HL-60 (cell line): ENCODE measurements at regions not wholly inside any gene's neighbourhood (a gene's known extent, or its start where the extent isn't known, plus 50 kb on each side); places are given as distances from the start of the nearest gene placed in this dataset.

Source experiments
- DNase-seq, 2 experiments: peaks; one replicate each; pipeline ENCODE4 v3.0.0-alpha.2; 2010 to 2020; ENCODE audit warnings: low read depth in 1 of 2, low spot score in 1 of 2
- H3K27ac ChIP-seq: fragments of 250-450 bp; sonication (Bioruptor Pico); replicated peaks from 2 replicates; pipeline ENCODE4 v1.5.1; 2020; ENCODE audit warnings: mild to moderate bottlenecking, moderate library complexity
- H3K27me3 ChIP-seq: fragments of 250-450 bp; sonication (Bioruptor Pico); 2 replicates; pipeline ENCODE4 v1.5.1; 2021; ENCODE audit warnings: mild to moderate bottlenecking, moderate library complexity; ENCODE audit not compliant: insufficient read depth, poor library complexity, severe bottlenecking
- H3K4me3 ChIP-seq: replicated peaks from 2 replicates; pipeline ENCODE4 v1.5.1; 2011; ENCODE audit warnings: mild to moderate bottlenecking, control low read depth, low read length; ENCODE audit not compliant: insufficient read depth
- GABPA ChIP-seq: IDR thresholded peaks from 2 replicates; pipeline ENCODE4 v1.6.1; 2012; ENCODE audit warnings: low read depth
- POLR2AphosphoS5 ChIP-seq: IDR thresholded peaks from 2 replicates; pipeline ENCODE4 v1.6.1; 2012; ENCODE audit warnings: low read depth
- REST ChIP-seq: IDR thresholded peaks from 2 replicates; pipeline ENCODE4 v1.6.1; 2012; ENCODE audit warnings: low read depth; ENCODE audit not compliant: insufficient replicate concordance
- SPI1 ChIP-seq: IDR thresholded peaks from 2 replicates; pipeline ENCODE4 v1.6.1; 2012; ENCODE audit warnings: low read depth, mild to moderate bottlenecking, borderline replicate concordance
- TF ChIP-seq, protein P1 (sequence below): IDR thresholded peaks from one replicate; pipeline ENCODE4 v1.5.1; 2011; ENCODE audit warnings: low read length, control low read depth, inconsistent platforms; ENCODE audit not compliant: insufficient read depth

GRCh38 chr7:97667359-97667758 lies 64.5 kb upstream of the TAC1 start:
- Histone ChIP-seq H3K27me3 (no peaks in the 10 kb centered on the region), H3K4me3 (no peak overlapping the region), H3K27ac (no peak overlapping the region)
- DNase-seq = no peak
- TF ChIP-seq, protein P1, sequence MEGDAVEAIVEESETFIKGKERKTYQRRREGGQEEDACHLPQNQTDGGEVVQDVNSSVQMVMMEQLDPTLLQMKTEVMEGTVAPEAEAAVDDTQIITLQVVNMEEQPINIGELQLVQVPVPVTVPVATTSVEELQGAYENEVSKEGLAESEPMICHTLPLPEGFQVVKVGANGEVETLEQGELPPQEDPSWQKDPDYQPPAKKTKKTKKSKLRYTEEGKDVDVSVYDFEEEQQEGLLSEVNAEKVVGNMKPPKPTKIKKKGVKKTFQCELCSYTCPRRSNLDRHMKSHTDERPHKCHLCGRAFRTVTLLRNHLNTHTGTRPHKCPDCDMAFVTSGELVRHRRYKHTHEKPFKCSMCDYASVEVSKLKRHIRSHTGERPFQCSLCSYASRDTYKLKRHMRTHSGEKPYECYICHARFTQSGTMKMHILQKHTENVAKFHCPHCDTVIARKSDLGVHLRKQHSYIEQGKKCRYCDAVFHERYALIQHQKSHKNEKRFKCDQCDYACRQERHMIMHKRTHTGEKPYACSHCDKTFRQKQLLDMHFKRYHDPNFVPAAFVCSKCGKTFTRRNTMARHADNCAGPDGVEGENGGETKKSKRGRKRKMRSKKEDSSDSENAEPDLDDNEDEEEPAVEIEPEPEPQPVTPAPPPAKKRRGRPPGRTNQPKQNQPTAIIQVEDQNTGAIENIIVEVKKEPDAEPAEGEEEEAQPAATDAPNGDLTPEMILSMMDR = no peak
- TF ChIP-seq POLR2AphosphoS5 = no peak
- TF ChIP-seq REST = no peak
- no peak for TF ChIP-seq SPI1

GRCh38 chr7:97671571-97671970 lies 60.3 kb upstream of the TAC1 start:
- Histone ChIP-seq H3K4me3 (no peak overlapping the region), H3K27ac (no peak overlapping the region), H3K27me3 (no peaks in the 10 kb centered on the region)
- no peak for DNase-seq
- TF ChIP-seq GABPA = no peak
- TF ChIP-seq, protein P1 = no peak
- TF ChIP-seq POLR2AphosphoS5 = no peak
- TF ChIP-seq SPI1 = no peak
- no peak for TF ChIP-seq REST

DNA sequence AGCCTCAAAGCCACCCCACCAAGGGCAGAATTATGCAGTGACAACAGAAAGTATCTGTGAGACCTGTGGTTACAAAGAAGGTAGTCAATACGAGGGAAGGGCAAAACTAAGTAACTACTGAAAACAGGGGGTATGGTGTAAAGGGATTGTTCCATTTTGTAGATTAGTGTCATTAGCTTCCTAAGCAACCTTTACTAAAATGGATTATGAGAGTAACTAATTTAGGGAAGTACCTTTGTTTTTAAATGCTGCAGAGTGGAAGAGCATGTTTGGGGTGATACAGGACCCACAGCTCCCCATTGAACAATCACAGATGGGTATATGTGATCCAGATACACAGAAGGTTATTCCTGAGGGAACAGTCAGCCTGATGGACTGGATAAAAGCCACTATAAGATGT lies 51.3 kb upstream of the TAC1 start:
- no peak for DNase-seq
- TF ChIP-seq POLR2AphosphoS5 (no peak), GABPA (no peak), REST (no peak), SPI1 (no peak)
- TF ChIP-seq, protein P1 = no peak
- no peaks in the 10 kb centered on the region for H3K27me3 ChIP-seq
- no peak overlapping the region for H3K27ac ChIP-seq
- no peak overlapping the region for H3K4me3 ChIP-seq
